B cell (primary cell): ENCODE measurements at regions not wholly inside any gene's neighbourhood (a gene's known extent, or its start where the extent isn't known, plus 50 kb on each side); places are given as distances from the start of the nearest gene placed in this dataset.

Experiments
- ATAC-seq: fragments of 200-7000 bp; cut with Tn5 transposase; one replicate; pipeline ENCODE4 v1.10.0; 2021; ENCODE audit warnings: low read depth, mild to moderate bottlenecking, moderate number of reproducible peaks, moderate library complexity
- CTCF ChIA-PET: fragments of 350-600 bp; sonication (Branson Sonifier 250); formaldehyde crosslinking; loops from one replicate; lab custom pipeline; 2021; ENCODE audit warnings: antibody characterized with exemption, inconsistent platforms; lab: Charles Lee
- POLR2A ChIA-PET: fragments of 350-600 bp; sonication (Branson Sonifier 250); formaldehyde crosslinking; loops from one replicate; lab custom pipeline; 2021; ENCODE audit warnings: antibody characterized with exemption; lab: Charles Lee
- DNase-seq: peaks from one replicate; pipeline ENCODE4 v3.0.0; 2013
- H2AFZ ChIP-seq: 2 replicates; pipeline ENCODE4 v1.6.1; 2012; ENCODE audit warnings: mild to moderate bottlenecking, low read depth, low read length; ENCODE audit not compliant: insufficient read depth, poor library complexity, severe bottlenecking
- H3K27ac ChIP-seq, 2 donors: 1 replicate in 1 of 2; 2 replicates in 1 of 2; pipeline ENCODE4 v1.5.1; 2012 to 2013; ENCODE audit warnings: low read length in 2 of 2, mild to moderate bottlenecking in 2 of 2, moderate library complexity in 1 of 2
- H3K27me3 ChIP-seq, 4 experiments: fragments of 200-600 bp in 1 of 4; sonication (generic) in 1 of 4; replicated peaks in 1 of 4; 1 replicate in 2 of 4; 2 replicates in 2 of 4; pipeline versions ENCODE4 v1.6.1 to v1.7.0; 2013 to 2016; ENCODE audit warnings: low read length in 3 of 4, mild to moderate bottlenecking in 2 of 4, mixed read lengths in 1 of 4, moderate library complexity in 1 of 4; ENCODE audit not compliant: insufficient read depth in 4 of 4, control insufficient read depth in 3 of 4; ENCODE audit errors: control extremely low read depth in 1 of 4
- H3K36me3 ChIP-seq, 2 experiments: replicated peaks in 1 of 2; 1 replicate in 1 of 2; 2 replicates in 1 of 2; pipeline versions ENCODE4 v1.6.1 to v1.7.1; 2013; ENCODE audit warnings: low read length in 1 of 2; ENCODE audit not compliant: insufficient read depth in 2 of 2, control insufficient read depth in 1 of 2; ENCODE audit errors: control extremely low read depth in 1 of 2, extremely low read depth in 1 of 2
- H3K4me1 ChIP-seq, 2 donors: fragments of 200-600 bp in 1 of 2; sonication (generic) in 1 of 2; 1 replicate in 1 of 2; 2 replicates in 1 of 2; pipeline versions ENCODE4 v1.5.1 to v1.6.1; 2013 to 2017; ENCODE audit warnings: low read length in 2 of 2; ENCODE audit not compliant: control insufficient read depth in 2 of 2, insufficient read depth in 2 of 2
- H3K4me2 ChIP-seq: replicated peaks from 2 replicates; pipeline ENCODE3; 2012; ENCODE audit warnings: mild to moderate bottlenecking, low read depth, low read length; ENCODE audit not compliant: poor library complexity, severe bottlenecking
- H3K4me3 ChIP-seq, 5 experiments: fragments of 200-600 bp in 1 of 5; sonication (generic) in 1 of 5; 1 replicate in 3 of 5; 2 replicates in 2 of 5; pipeline versions ENCODE4 v1.5.1 to v1.7.0; 2011 to 2016; ENCODE audit warnings: low read length in 4 of 5, mild to moderate bottlenecking in 4 of 5, low read depth in 2 of 5, control low read depth in 1 of 5, moderate library complexity in 1 of 5; ENCODE audit not compliant: insufficient read depth in 1 of 5; ENCODE audit errors: control extremely low read depth in 1 of 5, extremely low read depth in 1 of 5
- H3K79me2 ChIP-seq: fragments of 200-600 bp; sonication (generic); one replicate; pipeline ENCODE4 v1.6.0; 2016; ENCODE audit warnings: low read length; ENCODE audit not compliant: control insufficient read depth, insufficient read depth
- H3K9ac ChIP-seq: fragments of 200-600 bp; sonication (generic); 2 replicates; pipeline ENCODE4 v1.6.1; 2017; ENCODE audit warnings: mild to moderate bottlenecking, low read length, moderate library complexity
- H3K9me3 ChIP-seq, 3 donors: one replicate each; pipeline versions ENCODE4 v1.6.1 to v1.7.1; 2013; ENCODE audit warnings: low read length in 2 of 3; ENCODE audit not compliant: control insufficient read depth in 2 of 3, insufficient read depth in 1 of 3; ENCODE audit errors: control extremely low read depth in 1 of 3
- H4K20me1 ChIP-seq: 2 replicates; pipeline ENCODE4 v1.6.0; 2012; ENCODE audit warnings: mild to moderate bottlenecking, low read length; ENCODE audit not compliant: insufficient read depth, control insufficient read depth, poor library complexity, severe bottlenecking
- H3K27ac Mint-ChIP-seq: one replicate; pipeline ENCODE4 v1.8.0; 2021; ENCODE audit warnings: mixed read lengths
- H3K27me3 Mint-ChIP-seq: one replicate; pipeline ENCODE4 v1.8.0; 2021; ENCODE audit warnings: mixed read lengths
- H3K4me1 Mint-ChIP-seq: one replicate; pipeline ENCODE4 v1.8.0; 2021; ENCODE audit warnings: mixed read lengths
- H3K4me3 Mint-ChIP-seq: one replicate; pipeline ENCODE4 v1.8.0; 2021; ENCODE audit warnings: mixed read lengths
- H3K9me3 Mint-ChIP-seq: one replicate; pipeline ENCODE4 v1.8.0; 2022; ENCODE audit warnings: mixed read lengths; ENCODE audit not compliant: insufficient read depth
- CTCF ChIP-seq: fragments of 200-600 bp; IDR thresholded peaks from one replicate; pipeline ENCODE4 v1.8.0; 2022; ENCODE audit warnings: antibody characterized with exemption, mild to moderate bottlenecking
- WGBS: methylation state at CpG from one replicate; pipeline ENCODE4 v1.1.5; 2013; ENCODE audit warnings: missing lambda C conversion rate; ENCODE audit not compliant: insufficient coverage; 5-methylcytosine and 5-hydroxymethylcytosine counted together
- intact Hi-C: fragments of 100-400 bp; cut with micrococcal nuclease; formaldehyde crosslinking; loops from one replicate; pipeline ENCODE4 v1.10.0; 2022

- H3K27me3 Mint-ChIP-seq, result no peaks in the 10 kb centered on the region
- DNase-seq (peak; percentile 18), ATAC-seq (peak; percentile 8)
- peaks cover 0 to 4% (median 0%) of the 10 kb centered on the region in 3 donors for H3K9me3 ChIP-seq
- no peaks in the 10 kb centered on the region for H3K27me3 ChIP-seq
- H3K27ac ChIP-seq, result no peak overlapping the region
- H3K9me3 Mint-ChIP-seq, result no peaks in the 10 kb centered on the region
- H3K36me3 ChIP-seq, result no peaks in the 10 kb centered on the region
- ChIA-PET POLR2A (no interaction called here), CTCF (interaction anchor here (1.5 kb wide), 1 partner anchor 269 kb away, joined by 3 read pairs; no protein-coding TSS in a partner anchor)
- peak overlapping the region; percentile 73 for H2AFZ ChIP-seq
- WGBS, result 44% methylated on average over 70 of the region's 71 CpGs
- intact Hi-C loops, result loop anchor here (2.0 to 10.0 kb wide), 4 partner anchors 27 to 435 kb away; no protein-coding TSS in a partner anchor
- H3K79me2 ChIP-seq, result no peaks in the 10 kb centered on the region
- TF ChIP-seq CTCF, result no peak
- peaks cover 82% of the 10 kb centered on the region for H3K4me1 Mint-ChIP-seq
- H3K4me3 Mint-ChIP-seq, result peak overlapping the region; percentile 58
- peak overlapping the region; percentile 49 for H3K9ac ChIP-seq
- peaks cover 71 to 77% of the 10 kb centered on the region in 2 donors for H3K4me1 ChIP-seq
- H3K27ac Mint-ChIP-seq, result peak overlapping the region; percentile 24
- no peaks in the 10 kb centered on the region for H4K20me1 ChIP-seq
- H3K4me3 ChIP-seq, result peak overlapping the region in 3 of 5 experiments; percentile 2 to 21 (median 12)
- peak overlapping the region; percentile 76 for H3K4me2 ChIP-seq
These were observed 266.4 kb upstream of the HES1 start for GRCh38 chr3:193869221-193870201.
